AG04449 (cell line): ENCODE measurements at regions not wholly inside any gene's neighbourhood (a gene's known extent, or its start where the extent isn't known, plus 50 kb on each side); places are given as distances from the start of the nearest gene placed in this dataset.

Source experiments
- CTCF ChIA-PET: fragments of 350-600 bp; formaldehyde crosslinking; extraction: SDS; loops from one replicate; lab custom pipeline; 2021; ENCODE audit warnings: antibody characterized with exemption; lab: Yijun Ruan, JAX
- POLR2A ChIA-PET: fragments of 400-600, 350-600 bp; formaldehyde crosslinking; extraction: SDS; loops from one replicate; lab custom pipeline; 2020; ENCODE audit warnings: antibody characterized with exemption, inconsistent platforms; lab: Yijun Ruan, JAX
- DNase-seq: peaks from one replicate; pipeline ENCODE4 v3.0.0-alpha.2; 2010; ENCODE audit warnings: low read depth, low spot score
- H3K4me3 ChIP-seq: 2 replicates; pipeline ENCODE4 v1.5.1; 2011; ENCODE audit warnings: low read depth, mild to moderate bottlenecking, control low read depth, low read length
- CTCF ChIP-seq: IDR thresholded peaks from one replicate; pipeline ENCODE4 v1.5.1; 2011; ENCODE audit warnings: mild to moderate bottlenecking, moderate library complexity, low read length, control low read depth, inconsistent platforms; ENCODE audit not compliant: insufficient read depth; ENCODE audit errors: missing control alignments

DNA sequence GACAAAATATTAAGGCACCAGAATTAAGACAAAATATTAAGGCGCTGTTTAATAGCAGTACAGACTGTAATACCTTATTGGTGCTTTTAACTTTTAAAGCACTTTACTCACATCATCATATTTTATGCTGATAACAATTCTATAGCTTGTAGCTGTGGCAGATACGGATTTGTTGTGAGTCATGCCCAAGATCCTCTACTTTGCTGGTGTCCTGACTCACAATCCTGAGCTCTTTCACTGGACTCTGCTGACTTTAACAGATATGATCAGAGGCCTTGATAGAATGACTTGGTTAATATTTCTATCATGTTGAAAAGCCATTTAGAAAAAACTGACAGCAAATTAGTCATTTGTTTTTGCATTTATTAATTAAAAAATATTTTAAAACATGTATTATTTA, 99.0 kb upstream of the PKP2 start:
- ChIA-PET POLR2A (no interaction called here), CTCF (no interaction called here)
- no peak overlapping the region for H3K4me3 ChIP-seq
- DNase-seq = no peak
- no peak for TF ChIP-seq CTCF

- no peak for TF ChIP-seq CTCF
- DNase-seq = no peak
- POLR2A ChIA-PET = no interaction called here
- no peak overlapping the region for H3K4me3 ChIP-seq
- CTCF ChIA-PET = no interaction called here
Observed at GRCh38 chr12:32993404-32993803, 96.8 kb upstream of the PKP2 start.

DNA sequence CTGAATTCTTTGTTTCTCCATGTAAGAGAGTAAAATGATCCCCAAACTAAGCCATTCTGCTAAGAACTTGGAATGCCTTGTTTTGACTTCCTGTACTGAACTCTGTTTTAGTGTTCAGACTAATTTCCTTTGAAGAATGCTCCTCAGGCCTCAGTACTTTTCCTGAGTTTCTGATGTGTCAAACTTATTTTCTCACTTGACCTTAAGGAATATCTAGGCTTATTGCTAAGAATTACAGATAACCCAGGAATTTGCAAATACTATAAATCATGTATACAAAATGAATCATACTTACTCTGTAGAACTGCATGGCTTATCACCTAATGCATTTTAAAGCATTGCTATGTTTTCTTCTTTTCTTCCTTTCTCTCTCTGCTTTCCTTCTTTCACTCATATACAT, 93.1 kb upstream of the PKP2 start:
- ChIA-PET POLR2A (no interaction called here), CTCF (no interaction called here)
- H3K4me3 ChIP-seq = no peak overlapping the region
- no peak for DNase-seq
- no peak for TF ChIP-seq CTCF

DNA sequence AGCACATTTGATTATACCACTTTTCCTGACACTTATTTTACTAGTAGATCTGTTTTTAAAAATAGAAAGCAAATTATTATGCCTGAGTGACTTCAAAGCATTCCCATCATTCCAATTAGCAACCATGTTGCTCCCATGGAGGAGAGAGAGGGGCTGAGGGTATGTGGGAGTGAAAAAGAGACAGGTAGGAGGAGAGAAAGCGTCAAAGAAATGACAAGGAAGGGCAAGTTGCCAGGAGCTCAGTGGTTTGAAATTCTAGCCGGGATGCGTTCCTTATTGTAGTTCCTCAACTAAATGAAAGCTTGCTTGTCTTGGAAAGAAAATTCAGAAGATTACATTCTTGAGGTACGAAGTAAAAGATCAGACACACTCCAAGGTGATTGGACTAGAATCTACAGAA, 92.4 kb upstream of the PKP2 start:
- DNase-seq = no peak
- TF ChIP-seq CTCF = no peak
- ChIA-PET CTCF (no interaction called here), POLR2A (no interaction called here)
- H3K4me3 ChIP-seq = no peak overlapping the region

DNA sequence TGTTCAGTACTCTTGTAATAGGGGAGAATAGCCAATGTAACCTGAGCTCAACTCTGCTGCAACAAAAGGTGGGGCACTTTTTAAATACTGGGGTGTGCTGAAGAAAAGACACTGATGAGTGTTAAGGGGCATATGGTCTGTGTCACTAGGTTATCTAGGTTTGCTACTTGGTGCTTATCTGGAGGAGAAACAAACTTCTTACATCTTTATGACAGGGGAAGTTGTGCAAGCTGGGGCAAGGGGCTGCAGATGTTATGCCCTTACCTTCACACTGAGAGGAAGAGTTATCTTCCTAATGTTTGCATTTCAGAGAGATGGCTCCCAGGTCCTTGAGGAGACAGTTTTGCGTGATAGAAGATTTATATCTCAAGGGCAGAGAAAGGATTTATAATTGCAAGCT, 90.9 kb upstream of the PKP2 start:
- H3K4me3 ChIP-seq = no peak overlapping the region
- no peak for TF ChIP-seq CTCF
- ChIA-PET CTCF (no interaction called here), POLR2A (no interaction called here)
- no peak for DNase-seq

DNA sequence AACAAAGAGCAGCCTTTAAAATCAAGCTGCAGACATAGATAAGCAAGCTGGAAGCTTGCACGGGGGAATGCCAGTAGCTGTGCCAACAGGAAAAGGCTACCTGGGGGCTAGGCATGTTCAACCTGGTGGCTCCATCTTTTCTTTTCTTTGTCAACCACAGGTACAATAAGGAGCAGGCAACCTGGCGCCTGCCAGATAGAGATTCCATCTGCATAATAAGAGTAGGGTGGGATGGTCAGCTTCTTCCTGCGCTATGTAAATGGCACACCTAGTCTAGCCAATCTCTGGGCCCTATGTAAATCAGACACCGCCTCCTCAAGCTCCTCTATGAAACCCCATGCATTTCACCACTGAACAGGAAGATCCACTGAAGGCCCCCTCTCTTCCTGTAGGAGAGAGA, 87.4 kb upstream of the PKP2 start:
- no peak for TF ChIP-seq CTCF
- CTCF ChIA-PET = no interaction called here
- no peak overlapping the region for H3K4me3 ChIP-seq
- no peak for DNase-seq
- POLR2A ChIA-PET = interaction anchor here (0.6 kb wide), 1 partner anchor 56 kb away, joined by 3 read pairs; no protein-coding TSS in a partner anchor
